ENCODE measurements at regions not wholly inside any gene's neighbourhood (a gene's known extent, or its start where the extent isn't known, plus 50 kb on each side); places are given as distances from the start of the nearest gene placed in this dataset.
A peak's percentile ranks its signal among the peaks of the same experiment; 100 is the strongest.

DNA sequence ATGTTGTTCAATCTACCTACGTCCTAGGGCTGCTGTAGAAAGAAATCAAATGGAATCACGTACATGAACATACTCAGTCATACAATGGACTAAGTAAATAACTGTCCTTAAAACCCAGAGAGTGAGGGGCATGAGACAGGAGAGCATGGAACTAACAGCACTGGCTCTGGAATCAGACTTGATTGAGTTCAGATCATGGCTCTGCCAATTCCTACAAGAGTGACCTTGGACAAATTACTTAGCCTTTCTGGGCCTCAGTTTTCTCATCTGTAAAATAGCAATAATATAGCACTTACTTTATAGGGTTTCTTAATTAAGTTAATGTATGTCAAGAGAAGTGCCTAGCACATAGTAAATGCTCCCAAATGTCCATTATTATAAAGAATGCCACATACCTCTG, 106.8 kb downstream of the HNRNPLL start:
- no peak overlapping the region for H3K4me3 ChIP-seq (replicated peaks; ENCODE audit: insufficient read depth, low read length)
- no peak overlapping the region for H3K27ac ChIP-seq (replicated peaks)
- TF ChIP-seq, protein P1, sequence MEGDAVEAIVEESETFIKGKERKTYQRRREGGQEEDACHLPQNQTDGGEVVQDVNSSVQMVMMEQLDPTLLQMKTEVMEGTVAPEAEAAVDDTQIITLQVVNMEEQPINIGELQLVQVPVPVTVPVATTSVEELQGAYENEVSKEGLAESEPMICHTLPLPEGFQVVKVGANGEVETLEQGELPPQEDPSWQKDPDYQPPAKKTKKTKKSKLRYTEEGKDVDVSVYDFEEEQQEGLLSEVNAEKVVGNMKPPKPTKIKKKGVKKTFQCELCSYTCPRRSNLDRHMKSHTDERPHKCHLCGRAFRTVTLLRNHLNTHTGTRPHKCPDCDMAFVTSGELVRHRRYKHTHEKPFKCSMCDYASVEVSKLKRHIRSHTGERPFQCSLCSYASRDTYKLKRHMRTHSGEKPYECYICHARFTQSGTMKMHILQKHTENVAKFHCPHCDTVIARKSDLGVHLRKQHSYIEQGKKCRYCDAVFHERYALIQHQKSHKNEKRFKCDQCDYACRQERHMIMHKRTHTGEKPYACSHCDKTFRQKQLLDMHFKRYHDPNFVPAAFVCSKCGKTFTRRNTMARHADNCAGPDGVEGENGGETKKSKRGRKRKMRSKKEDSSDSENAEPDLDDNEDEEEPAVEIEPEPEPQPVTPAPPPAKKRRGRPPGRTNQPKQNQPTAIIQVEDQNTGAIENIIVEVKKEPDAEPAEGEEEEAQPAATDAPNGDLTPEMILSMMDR (IDR thresholded peaks at IDR 0.05; ENCODE audit: insufficient read depth, low read length): no peak
- TF ChIP-seq REST (IDR thresholded peaks at IDR 0.05; ENCODE audit: insufficient replicate concordance, low read depth) (no peak), POLR2AphosphoS5 (IDR thresholded peaks at IDR 0.05; ENCODE audit: low read depth) (no peak), GABPA (IDR thresholded peaks at IDR 0.05; ENCODE audit: low read depth) (no peak), SPI1 (IDR thresholded peaks at IDR 0.05; ENCODE audit: borderline replicate concordance, low read depth) (no peak)
- H3K27me3 ChIP-seq (ENCODE audit: insufficient read depth, poor library complexity, severe bottlenecking): no peaks in the 10 kb centered on the region
- no peak for DNase-seq (ENCODE audit: low read depth in 1 of 2, low spot score in 1 of 2)

GRCh38 chr2:38494394-38494793, 108.3 kb downstream of the HNRNPLL start:
- Histone ChIP-seq H3K27me3 (ENCODE audit: insufficient read depth, poor library complexity, severe bottlenecking) (no peaks in the 10 kb centered on the region), H3K4me3 (replicated peaks; ENCODE audit: insufficient read depth, low read length) (no peak overlapping the region), H3K27ac (replicated peaks) (no peak overlapping the region)
- TF ChIP-seq, protein P1 (IDR thresholded peaks at IDR 0.05; ENCODE audit: insufficient read depth, low read length): no peak
- no peak for TF ChIP-seq SPI1 (IDR thresholded peaks at IDR 0.05; ENCODE audit: borderline replicate concordance, low read depth)
- TF ChIP-seq GABPA (IDR thresholded peaks at IDR 0.05; ENCODE audit: low read depth): no peak
- TF ChIP-seq REST (IDR thresholded peaks at IDR 0.05; ENCODE audit: insufficient replicate concordance, low read depth): no peak
- TF ChIP-seq POLR2AphosphoS5 (IDR thresholded peaks at IDR 0.05; ENCODE audit: low read depth): no peak
- DNase-seq (ENCODE audit: low read depth in 1 of 2, low spot score in 1 of 2): no peak

DNA sequence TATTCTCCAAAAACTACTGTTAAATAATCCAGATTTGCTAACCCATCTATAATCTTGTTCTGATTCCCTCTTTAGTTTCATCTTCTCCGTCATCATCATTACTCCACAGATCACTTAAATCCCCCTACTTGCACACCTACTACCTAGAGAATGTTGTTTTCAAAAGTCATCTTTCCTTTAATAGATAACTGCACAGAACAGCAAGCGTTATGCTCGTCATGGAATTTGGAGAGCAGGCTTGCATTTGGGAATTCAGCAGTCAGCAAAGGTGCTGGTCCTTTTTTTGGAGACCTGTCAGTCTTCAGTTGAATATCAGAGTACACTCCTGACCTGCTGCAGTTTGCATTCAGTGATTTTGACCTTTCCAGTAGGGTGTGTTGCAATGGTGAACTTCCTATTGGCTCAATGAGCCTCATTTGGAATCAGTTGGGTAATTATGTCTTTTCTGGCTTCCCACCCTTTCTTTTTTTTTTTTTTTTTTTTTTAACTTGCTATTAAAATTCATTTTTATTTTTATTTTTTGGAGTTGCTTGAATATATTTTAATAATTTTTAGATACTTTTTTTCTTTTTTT, 110.6 kb downstream of the HNRNPLL start:
- H3K27ac ChIP-seq (replicated peaks): no peak overlapping the region
- H3K27me3 ChIP-seq (ENCODE audit: insufficient read depth, poor library complexity, severe bottlenecking): no peaks in the 10 kb centered on the region
- H3K4me3 ChIP-seq (replicated peaks; ENCODE audit: insufficient read depth, low read length): no peak overlapping the region
- TF ChIP-seq GABPA (IDR thresholded peaks at IDR 0.05; ENCODE audit: low read depth): no peak
- peak in 1 of 2 experiments; percentile 40 for DNase-seq (ENCODE audit: low read depth in 1 of 2, low spot score in 1 of 2)

DNA sequence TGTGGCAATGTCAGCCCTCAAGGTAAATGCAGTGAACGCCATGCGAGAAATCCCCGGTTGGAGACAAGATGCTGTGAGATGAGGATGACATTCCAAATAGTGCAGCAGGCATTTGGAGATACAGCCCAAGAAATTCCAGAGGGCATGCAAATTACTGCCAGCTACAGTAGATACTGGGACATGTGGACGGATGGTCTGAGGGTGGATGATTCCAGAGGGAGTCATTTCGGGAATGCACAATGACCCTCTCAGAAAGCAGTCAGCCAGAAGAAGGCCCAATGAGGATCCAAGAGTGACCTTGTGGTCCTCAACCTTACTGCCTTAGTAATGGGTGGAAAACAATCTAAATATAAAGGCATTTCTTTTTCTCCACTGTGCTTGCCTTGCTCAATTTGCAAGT, 111.3 kb downstream of the HNRNPLL start:
- TF ChIP-seq POLR2AphosphoS5 (IDR thresholded peaks at IDR 0.05; ENCODE audit: low read depth) (no peak), GABPA (IDR thresholded peaks at IDR 0.05; ENCODE audit: low read depth) (no peak), SPI1 (IDR thresholded peaks at IDR 0.05; ENCODE audit: borderline replicate concordance, low read depth) (no peak), REST (IDR thresholded peaks at IDR 0.05; ENCODE audit: insufficient replicate concordance, low read depth) (no peak)
- TF ChIP-seq, protein P1 (IDR thresholded peaks at IDR 0.05; ENCODE audit: insufficient read depth, low read length): no peak
- Histone ChIP-seq H3K27me3 (ENCODE audit: insufficient read depth, poor library complexity, severe bottlenecking) (no peaks in the 10 kb centered on the region), H3K27ac (replicated peaks) (no peak overlapping the region), H3K4me3 (replicated peaks; ENCODE audit: insufficient read depth, low read length) (no peak overlapping the region)
- no peak for DNase-seq (ENCODE audit: low read depth in 1 of 2, low spot score in 1 of 2)
